Testis (tissue), 2 donors: ENCODE measurements at regions not wholly inside any gene's neighbourhood (a gene's known extent, or its start where the extent isn't known, plus 50 kb on each side); places are given as distances from the start of the nearest gene placed in this dataset.

Experiments used
- DNase-seq: peaks from one replicate; pipeline ENCODE4 v3.0.0-alpha.2; 2019
- H3K27ac ChIP-seq, 2 donors: fragments of 200-600 bp; sonication (generic); one replicate each; pipeline ENCODE4 v1.5.1; 2019
- H3K27me3 ChIP-seq: fragments of 200-600 bp; sonication (generic); one replicate; pipeline ENCODE4 v1.5.1; 2019
- H3K36me3 ChIP-seq: fragments of 200-600 bp; sonication (generic); one replicate; pipeline ENCODE4 v1.5.1; 2017; ENCODE audit warnings: low read depth; ENCODE audit errors: missing control alignments
- H3K4me1 ChIP-seq: fragments of 200-600 bp; sonication (generic); one replicate; pipeline ENCODE4 v1.5.1; 2019
- H3K4me3 ChIP-seq, 2 donors: fragments of 200-600 bp; sonication (generic); one replicate each; pipeline ENCODE4 v1.5.1; 2017 to 2019
- H3K9me3 ChIP-seq: fragments of 200-600 bp; sonication (generic); one replicate; pipeline ENCODE4 v1.5.1; 2017
- POLR2A ChIP-seq: fragments of 450-650 bp; IDR thresholded peaks from one replicate; pipeline ENCODE4 v1.6.1; 2017; ENCODE audit warnings: antibody characterized with exemption, mild to moderate bottlenecking, moderate library complexity
- WGBS, 2 donors: methylation state at CpG; one replicate each; pipeline ENCODE4 v1.1.5; 2018; 5-methylcytosine and 5-hydroxymethylcytosine counted together
- intact Hi-C: fragments of 100-400 bp; cut with DNase I; formaldehyde crosslinking; loops from one replicate; pipeline ENCODE4 v1.15.1; 2023; ENCODE audit warnings: low total_unique reads
- TF ChIP-seq, protein P1 (sequence below), 3 experiments: fragments of 450-650 bp in 2 of 3; fragments of 200-600 bp in 1 of 3; sonication (generic) in 1 of 3; IDR thresholded peaks; one replicate each; pipeline ENCODE4 v1.5.1; 2016 to 2019; ENCODE audit warnings: antibody characterized with exemption in 3 of 3, mild to moderate bottlenecking in 2 of 3, moderate library complexity in 1 of 3

DNA sequence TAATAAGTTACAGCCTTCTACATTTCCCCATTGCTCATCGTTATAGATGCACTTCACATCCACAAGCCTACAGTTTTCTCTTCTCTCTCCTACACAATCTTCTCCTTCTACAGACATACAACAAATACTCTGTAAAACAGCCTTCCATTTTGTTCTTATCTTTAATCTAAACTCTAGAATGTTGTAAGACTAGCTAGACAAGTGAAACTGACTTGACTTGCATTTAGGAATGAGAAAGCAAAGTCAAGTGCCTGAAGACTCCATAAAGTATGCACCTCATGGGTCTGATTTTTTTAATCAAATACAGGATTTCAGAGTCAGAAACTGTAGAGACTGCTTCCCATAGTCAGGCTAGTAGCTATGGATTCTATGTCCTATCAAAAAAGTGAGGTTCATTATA lies 190.3 kb downstream of the KLHL28 start:
- no peak overlapping the region for H3K4me3 ChIP-seq
- no peaks in the 10 kb centered on the region for H3K36me3 ChIP-seq
- H3K9me3 ChIP-seq, result no peaks in the 10 kb centered on the region
- no peaks in the 10 kb centered on the region for H3K27me3 ChIP-seq
- intact Hi-C loops, result no loop called here
- DNase-seq, result no peak
- TF ChIP-seq, protein P1, sequence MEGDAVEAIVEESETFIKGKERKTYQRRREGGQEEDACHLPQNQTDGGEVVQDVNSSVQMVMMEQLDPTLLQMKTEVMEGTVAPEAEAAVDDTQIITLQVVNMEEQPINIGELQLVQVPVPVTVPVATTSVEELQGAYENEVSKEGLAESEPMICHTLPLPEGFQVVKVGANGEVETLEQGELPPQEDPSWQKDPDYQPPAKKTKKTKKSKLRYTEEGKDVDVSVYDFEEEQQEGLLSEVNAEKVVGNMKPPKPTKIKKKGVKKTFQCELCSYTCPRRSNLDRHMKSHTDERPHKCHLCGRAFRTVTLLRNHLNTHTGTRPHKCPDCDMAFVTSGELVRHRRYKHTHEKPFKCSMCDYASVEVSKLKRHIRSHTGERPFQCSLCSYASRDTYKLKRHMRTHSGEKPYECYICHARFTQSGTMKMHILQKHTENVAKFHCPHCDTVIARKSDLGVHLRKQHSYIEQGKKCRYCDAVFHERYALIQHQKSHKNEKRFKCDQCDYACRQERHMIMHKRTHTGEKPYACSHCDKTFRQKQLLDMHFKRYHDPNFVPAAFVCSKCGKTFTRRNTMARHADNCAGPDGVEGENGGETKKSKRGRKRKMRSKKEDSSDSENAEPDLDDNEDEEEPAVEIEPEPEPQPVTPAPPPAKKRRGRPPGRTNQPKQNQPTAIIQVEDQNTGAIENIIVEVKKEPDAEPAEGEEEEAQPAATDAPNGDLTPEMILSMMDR (IDR thresholded peaks at IDR 0.05), result no peak
- TF ChIP-seq POLR2A, result no peak
- no peaks in the 10 kb centered on the region for H3K4me1 ChIP-seq
- no peak overlapping the region for H3K27ac ChIP-seq
- 60 to 69% methylated on average over 1 of the region's 1 CpG for WGBS, 2 donors

DNA sequence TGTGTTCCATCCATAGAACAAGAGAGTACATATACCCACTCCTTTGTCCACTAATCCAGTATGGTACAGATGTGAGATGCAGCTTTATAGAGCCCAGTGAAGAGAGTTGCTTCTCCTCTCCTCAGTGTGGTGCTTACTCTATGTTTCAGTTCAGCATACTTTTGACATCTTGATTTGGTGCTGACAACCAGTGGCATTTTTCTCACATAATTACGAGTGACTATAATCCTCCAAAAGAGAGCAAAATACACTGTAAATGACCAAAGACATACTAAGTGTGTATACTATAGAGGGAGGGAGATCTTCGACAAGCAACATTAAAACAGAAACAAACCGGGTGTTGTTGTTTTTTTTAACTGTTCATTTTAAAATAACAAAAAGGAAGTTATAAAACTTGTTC lies 191.5 kb downstream of the KLHL28 start:
- Histone ChIP-seq H3K27ac (no peak overlapping the region), H3K4me1 (no peaks in the 10 kb centered on the region), H3K9me3 (no peaks in the 10 kb centered on the region), H3K36me3 (no peaks in the 10 kb centered on the region), H3K4me3 (no peak overlapping the region), H3K27me3 (no peaks in the 10 kb centered on the region)
- no peak for DNase-seq
- intact Hi-C loops, result no loop called here
- no peak for TF ChIP-seq POLR2A
- TF ChIP-seq, protein P1 (IDR thresholded peaks at IDR 0.05), result no peak
- WGBS, 2 donors, result 80 to 86% methylated on average over 3 of the region's 3 CpGs

DNA sequence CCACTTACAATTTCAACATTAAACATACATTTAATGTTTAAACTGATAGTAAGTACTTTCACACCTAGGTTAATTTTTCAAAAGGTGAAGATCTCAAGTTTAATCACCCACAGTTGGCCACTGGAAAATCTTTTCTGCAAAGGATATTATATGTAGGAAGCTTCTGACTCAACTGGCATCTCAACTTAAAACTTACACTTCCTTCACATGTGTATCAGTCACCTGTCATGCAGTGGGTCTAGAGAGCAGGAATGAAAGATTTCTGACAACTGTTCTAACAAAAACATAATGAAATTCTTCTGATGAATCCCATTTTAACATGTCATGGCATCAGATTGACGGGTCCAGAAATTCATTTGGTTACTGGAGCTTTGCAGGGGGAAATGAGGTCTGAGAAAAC lies 192.8 kb downstream of the KLHL28 start:
- H3K4me3 ChIP-seq, result no peak overlapping the region
- no peaks in the 10 kb centered on the region for H3K9me3 ChIP-seq
- no peaks in the 10 kb centered on the region for H3K27me3 ChIP-seq
- 91% methylated on average over 1 of the region's 1 CpG for WGBS, 2 donors
- TF ChIP-seq POLR2A, result no peak
- TF ChIP-seq, protein P1 (IDR thresholded peaks at IDR 0.05), result no peak
- no peaks in the 10 kb centered on the region for H3K4me1 ChIP-seq
- no peaks in the 10 kb centered on the region for H3K36me3 ChIP-seq
- intact Hi-C loops, result no loop called here
- no peak for DNase-seq
- no peak overlapping the region for H3K27ac ChIP-seq

DNA sequence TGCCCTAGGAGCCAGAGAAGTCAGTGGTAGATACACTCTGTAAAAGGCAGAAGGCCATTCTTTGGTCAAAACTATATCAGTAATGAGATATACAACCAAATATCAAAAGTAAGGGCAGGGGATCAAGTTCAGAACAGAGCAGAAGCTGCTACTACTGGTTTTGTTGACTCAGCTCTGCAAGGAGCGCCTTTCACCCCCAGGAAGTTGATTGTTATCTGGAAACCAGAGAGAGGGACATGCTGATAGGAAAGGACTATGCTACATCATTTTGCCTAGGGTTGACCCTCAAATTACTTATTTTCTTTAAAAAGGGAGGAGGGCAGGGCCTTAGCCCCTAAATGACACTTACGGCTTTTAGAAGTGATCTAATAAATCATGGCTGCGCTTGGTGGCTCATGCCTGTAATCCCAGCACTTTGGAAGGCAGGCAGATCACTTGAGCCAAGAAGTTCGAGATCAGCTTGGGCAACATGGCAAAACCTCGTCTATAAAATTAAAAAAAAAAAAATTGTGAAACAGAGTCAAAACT lies 194.0 kb downstream of the KLHL28 start:
- TF ChIP-seq POLR2A, result no peak
- TF ChIP-seq, protein P1 (IDR thresholded peaks at IDR 0.05), result no peak
- Histone ChIP-seq H3K4me1 (no peaks in the 10 kb centered on the region), H3K27me3 (no peaks in the 10 kb centered on the region), H3K4me3 (no peak overlapping the region), H3K36me3 (no peaks in the 10 kb centered on the region), H3K9me3 (no peaks in the 10 kb centered on the region), H3K27ac (no peak overlapping the region)
- WGBS, 2 donors, result 85 to 86% methylated on average over 5 of the region's 5 CpGs
- no peak for DNase-seq
- intact Hi-C loops, result no loop called here

DNA sequence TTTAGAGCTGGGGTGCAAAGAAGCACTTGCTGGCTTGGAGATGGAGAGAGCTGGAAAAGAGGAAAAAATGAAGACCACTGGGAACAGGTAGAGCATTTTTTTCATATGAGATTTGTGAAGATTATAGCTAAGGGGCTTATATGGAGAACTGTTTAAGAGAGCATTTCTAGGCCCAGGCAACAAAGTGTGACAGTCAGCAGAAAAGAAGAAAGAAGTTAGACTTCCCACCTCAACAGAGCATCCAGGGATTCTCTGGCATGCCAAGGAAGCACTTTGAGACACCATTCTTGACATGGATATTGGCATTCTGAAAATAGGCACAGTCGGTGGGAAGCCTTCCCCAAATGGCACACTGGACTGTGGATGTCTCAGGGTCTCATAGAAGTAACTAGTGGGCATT lies 195.5 kb downstream of the KLHL28 start:
- H3K27ac ChIP-seq, result no peak overlapping the region
- H3K9me3 ChIP-seq, result no peaks in the 10 kb centered on the region
- 92 to 93% methylated on average over 1 of the region's 1 CpG for WGBS, 2 donors
- no peak for DNase-seq
- H3K4me3 ChIP-seq, result no peak overlapping the region
- H3K4me1 ChIP-seq, result no peaks in the 10 kb centered on the region
- no peaks in the 10 kb centered on the region for H3K27me3 ChIP-seq
- intact Hi-C loops, result no loop called here
- no peaks in the 10 kb centered on the region for H3K36me3 ChIP-seq
- TF ChIP-seq, protein P1 (IDR thresholded peaks at IDR 0.05), result no peak
- TF ChIP-seq POLR2A, result no peak
